Adipocyte (in vitro differentiated cells): ENCODE measurements at regions not wholly inside any gene's neighbourhood (a gene's known extent, or its start where the extent isn't known, plus 50 kb on each side); places are given as distances from the start of the nearest gene placed in this dataset.

Experiments used
- DNase-seq: peaks from one replicate; pipeline ENCODE4 v3.0.0-alpha.2; 2015; ENCODE audit warnings: low read depth
- H3K27me3 ChIP-seq: replicated peaks from 2 replicates; pipeline ENCODE4 v1.7.0; 2013; ENCODE audit warnings: mild to moderate bottlenecking, low read length, moderate library complexity; ENCODE audit not compliant: control insufficient read depth, insufficient read depth
- H3K36me3 ChIP-seq: 2 replicates; pipeline ENCODE4 v1.7.0; 2013; ENCODE audit warnings: low read length, mild to moderate bottlenecking, moderate library complexity; ENCODE audit not compliant: control insufficient read depth, insufficient read depth, severe bottlenecking
- H3K4me1 ChIP-seq: 2 replicates; pipeline ENCODE4 v1.7.0; 2013; ENCODE audit warnings: mild to moderate bottlenecking, low read length, moderate library complexity; ENCODE audit not compliant: control insufficient read depth, insufficient read depth
- H3K4me3 ChIP-seq: 2 replicates; pipeline ENCODE4 v1.7.0; 2013; ENCODE audit warnings: mild to moderate bottlenecking, low read length, moderate library complexity
- H3K9ac ChIP-seq: 2 replicates; pipeline ENCODE4 v1.7.0; 2013; ENCODE audit warnings: mild to moderate bottlenecking, low read length, moderate library complexity
- H3K9me3 ChIP-seq: 2 replicates; pipeline ENCODE4 v1.7.0; 2013; ENCODE audit warnings: mild to moderate bottlenecking, low read length, moderate library complexity; ENCODE audit not compliant: control insufficient read depth

DNA sequence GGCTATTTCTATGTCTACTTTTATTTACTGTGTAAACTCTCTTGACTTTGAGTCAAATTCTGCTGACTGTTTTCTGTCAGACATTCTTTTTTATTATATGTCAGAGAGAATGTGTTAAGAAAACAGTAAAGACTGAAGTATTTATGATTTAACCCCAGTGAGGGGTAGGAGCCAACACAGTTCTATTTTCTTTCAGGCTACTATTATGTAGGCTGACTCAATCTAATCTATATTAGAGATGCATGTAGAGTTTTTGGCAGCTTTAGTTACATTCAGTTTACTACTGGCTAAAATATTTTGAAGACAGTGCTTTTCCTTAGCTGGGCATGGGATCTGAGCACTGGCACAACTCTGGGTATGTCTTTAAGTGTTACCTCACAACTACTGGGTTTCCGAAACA lies 1108.0 kb downstream of the CDH11 start:
- no peaks in the 10 kb centered on the region for H3K36me3 ChIP-seq
- no peaks in the 10 kb centered on the region for H3K27me3 ChIP-seq
- H3K4me1 ChIP-seq, result peaks cover 10% of the 10 kb centered on the region
- peak overlapping the region; percentile 6 for H3K4me3 ChIP-seq
- no peak overlapping the region for H3K9ac ChIP-seq
- DNase-seq, result peak; percentile 20
- H3K9me3 ChIP-seq, result no peaks in the 10 kb centered on the region

- peak; percentile 36 for DNase-seq
- Histone ChIP-seq H3K27me3 (no peaks in the 10 kb centered on the region), H3K9me3 (no peaks in the 10 kb centered on the region), H3K9ac (no peak overlapping the region), H3K4me3 (no peak overlapping the region), H3K36me3 (no peaks in the 10 kb centered on the region), H3K4me1 (peaks cover 10% of the 10 kb centered on the region)
Observed at GRCh38 chr16:64012166-64012565, 1109.7 kb downstream of the CDH11 start.

DNA sequence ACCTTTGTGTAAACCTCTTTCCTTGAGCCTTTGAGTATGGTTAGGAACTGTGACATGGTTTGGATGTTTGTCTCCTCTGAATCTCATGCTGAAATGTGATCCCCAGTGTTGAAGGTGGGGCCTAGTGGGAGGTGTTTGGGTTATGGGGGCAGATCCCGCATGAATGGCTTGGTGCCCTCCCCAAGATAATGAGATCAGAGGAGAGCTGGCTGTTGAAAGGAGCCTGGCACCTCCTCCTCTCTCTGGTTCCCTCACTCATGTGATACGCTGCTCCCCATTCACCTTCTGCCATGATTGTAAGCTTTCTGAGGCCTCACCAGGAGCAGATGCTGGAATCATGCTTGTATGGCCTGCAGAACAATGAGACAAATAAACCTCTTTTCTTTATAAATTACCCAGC lies 1110.2 kb downstream of the CDH11 start:
- H3K36me3 ChIP-seq, result no peaks in the 10 kb centered on the region

GRCh38 chr16:64008131-64008530 lies 1113.7 kb downstream of the CDH11 start:
- Histone ChIP-seq H3K36me3 (no peaks in the 10 kb centered on the region), H3K9me3 (no peaks in the 10 kb centered on the region), H3K4me3 (no peak overlapping the region), H3K9ac (no peak overlapping the region), H3K4me1 (peaks cover 4% of the 10 kb centered on the region), H3K27me3 (no peaks in the 10 kb centered on the region)
- DNase-seq, result peak; percentile 11

More for the DNA sequence above, 1110.2 kb downstream of the CDH11 start:
- no peak for DNase-seq
- Histone ChIP-seq H3K27me3 (no peaks in the 10 kb centered on the region), H3K9me3 (no peaks in the 10 kb centered on the region), H3K4me3 (no peak overlapping the region), H3K4me1 (peaks cover 10% of the 10 kb centered on the region), H3K9ac (no peak overlapping the region)

GRCh38 chr16:64004116-64004515 lies 1117.7 kb downstream of the CDH11 start:
- Histone ChIP-seq H3K4me3 (no peak overlapping the region), H3K4me1 (no peaks in the 10 kb centered on the region), H3K9me3 (no peaks in the 10 kb centered on the region), H3K36me3 (no peaks in the 10 kb centered on the region), H3K9ac (no peak overlapping the region), H3K27me3 (no peaks in the 10 kb centered on the region)
- DNase-seq, result no peak

DNA sequence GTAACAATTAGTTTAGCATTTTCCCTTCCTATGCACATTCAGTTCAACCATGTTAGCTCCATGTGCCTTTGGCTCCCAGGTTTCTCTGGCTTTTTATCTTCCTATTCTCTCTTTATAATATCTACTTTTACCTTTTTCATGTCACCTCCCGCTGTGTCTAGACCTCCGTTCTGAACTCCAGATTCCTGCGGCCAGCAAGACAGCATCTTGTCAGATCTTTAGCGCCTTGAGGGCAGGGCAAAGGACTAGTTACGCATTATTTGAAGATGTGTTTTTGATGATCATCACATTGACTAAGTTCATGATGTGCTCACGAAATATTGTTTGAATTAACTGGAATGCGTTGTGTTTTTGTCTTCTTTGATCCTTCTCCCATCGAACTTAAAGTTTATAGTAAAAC lies 1126.8 kb downstream of the CDH11 start:
- H3K36me3 ChIP-seq, result no peaks in the 10 kb centered on the region
- H3K4me1 ChIP-seq, result no peaks in the 10 kb centered on the region
- no peaks in the 10 kb centered on the region for H3K27me3 ChIP-seq
- no peak for DNase-seq
- no peak overlapping the region for H3K4me3 ChIP-seq
- no peaks in the 10 kb centered on the region for H3K9me3 ChIP-seq
- H3K9ac ChIP-seq, result no peak overlapping the region

GRCh38 chr16:63983401-63983800 lies 1138.5 kb downstream of the CDH11 start:
- H3K36me3 ChIP-seq, result no peaks in the 10 kb centered on the region
- H3K9ac ChIP-seq, result no peak overlapping the region
- H3K9me3 ChIP-seq, result no peaks in the 10 kb centered on the region
- peaks cover 16% of the 10 kb centered on the region for H3K4me1 ChIP-seq
- H3K27me3 ChIP-seq, result no peaks in the 10 kb centered on the region
- no peak overlapping the region for H3K4me3 ChIP-seq
- no peak for DNase-seq

DNA sequence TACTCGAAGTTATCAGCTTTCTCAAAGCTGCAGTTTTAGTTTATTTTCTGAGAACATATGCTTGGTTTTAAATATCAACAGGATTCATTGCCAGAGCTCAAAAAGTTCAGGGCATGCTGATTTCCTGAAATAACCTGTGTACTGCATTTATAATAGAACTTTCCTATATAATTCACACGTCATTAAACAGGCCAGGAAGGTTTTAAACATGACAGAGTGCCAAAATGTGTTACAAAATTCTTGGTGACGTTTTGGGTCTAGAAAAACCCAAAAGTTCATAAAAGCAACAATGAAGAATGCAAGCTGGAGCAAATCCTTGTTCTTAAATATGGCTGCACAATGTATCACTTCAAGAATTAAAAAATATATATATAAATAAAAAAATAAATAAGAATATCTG lies 1139.1 kb downstream of the CDH11 start:
- no peak for DNase-seq

DNA sequence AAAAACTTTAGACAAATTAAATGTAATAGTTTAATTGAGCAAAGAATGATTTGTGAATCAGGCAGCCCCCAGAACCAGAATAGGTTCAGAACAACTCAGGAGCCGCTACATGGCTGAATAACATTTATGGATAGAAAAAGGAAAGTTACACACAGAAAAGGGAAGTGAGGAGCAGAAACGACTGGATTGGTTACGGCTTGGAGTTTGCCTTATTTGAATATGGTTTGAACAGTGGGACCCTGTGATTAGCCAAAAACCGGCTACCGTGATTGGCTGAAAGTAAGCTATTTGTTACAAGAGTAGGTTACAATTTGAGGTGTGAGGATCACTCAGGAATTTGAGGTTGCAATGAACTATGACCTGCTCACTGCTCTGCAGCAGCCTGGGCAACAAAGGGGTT lies 1139.8 kb downstream of the CDH11 start:
- DNase-seq, result no peak
- peaks cover 16% of the 10 kb centered on the region for H3K4me1 ChIP-seq
- no peak overlapping the region for H3K4me3 ChIP-seq
- H3K27me3 ChIP-seq, result no peaks in the 10 kb centered on the region
- no peak overlapping the region for H3K9ac ChIP-seq
- no peaks in the 10 kb centered on the region for H3K36me3 ChIP-seq
- no peaks in the 10 kb centered on the region for H3K9me3 ChIP-seq

More for the DNA sequence above, 1139.1 kb downstream of the CDH11 start:
- peaks cover 16% of the 10 kb centered on the region for H3K4me1 ChIP-seq
- H3K9me3 ChIP-seq, result no peaks in the 10 kb centered on the region
- H3K27me3 ChIP-seq, result no peaks in the 10 kb centered on the region
- H3K4me3 ChIP-seq, result no peak overlapping the region
- H3K36me3 ChIP-seq, result no peaks in the 10 kb centered on the region
- no peak overlapping the region for H3K9ac ChIP-seq

- H3K4me1 ChIP-seq, result peaks cover 16% of the 10 kb centered on the region
- no peak overlapping the region for H3K9ac ChIP-seq
- H3K4me3 ChIP-seq, result no peak overlapping the region
- H3K27me3 ChIP-seq, result no peaks in the 10 kb centered on the region
- no peaks in the 10 kb centered on the region for H3K9me3 ChIP-seq
- peak; percentile 28 for DNase-seq
- no peaks in the 10 kb centered on the region for H3K36me3 ChIP-seq
Observed at GRCh38 chr16:63981639-63982038, 1140.2 kb downstream of the CDH11 start.

- H3K4me1 ChIP-seq, result peaks cover 16% of the 10 kb centered on the region
- no peak overlapping the region for H3K4me3 ChIP-seq
- no peaks in the 10 kb centered on the region for H3K36me3 ChIP-seq
- DNase-seq, result no peak
- no peaks in the 10 kb centered on the region for H3K27me3 ChIP-seq
- no peak overlapping the region for H3K9ac ChIP-seq
- no peaks in the 10 kb centered on the region for H3K9me3 ChIP-seq
Observed at GRCh38 chr16:63980763-63981162, 1141.1 kb downstream of the CDH11 start.

DNA sequence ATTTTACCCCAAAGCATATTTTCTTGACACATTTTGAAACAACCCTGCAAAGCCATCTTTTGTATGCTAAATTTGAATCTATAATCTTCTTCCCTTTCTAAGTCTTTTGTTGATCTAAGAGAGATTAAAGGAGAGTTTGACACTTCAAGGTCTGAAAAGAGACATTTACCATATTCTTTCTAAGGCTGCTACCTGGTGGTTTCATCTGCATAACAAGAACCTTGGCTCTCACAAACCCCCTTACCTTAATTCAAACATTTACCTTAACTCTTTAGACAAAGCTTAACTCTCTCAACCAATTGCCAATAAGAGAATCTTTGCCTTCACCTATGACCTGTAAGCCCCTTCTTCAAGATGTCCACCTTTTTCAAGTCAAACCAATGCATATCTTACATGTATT lies 1143.6 kb downstream of the CDH11 start:
- Histone ChIP-seq H3K4me3 (no peak overlapping the region), H3K9me3 (no peaks in the 10 kb centered on the region), H3K36me3 (no peaks in the 10 kb centered on the region), H3K27me3 (no peaks in the 10 kb centered on the region), H3K4me1 (peaks cover 16% of the 10 kb centered on the region), H3K9ac (no peak overlapping the region)
- no peak for DNase-seq
